H1 (cell line): ENCODE measurements at regions not wholly inside any gene's neighbourhood (a gene's known extent, or its start where the extent isn't known, plus 50 kb on each side); places are given as distances from the start of the nearest gene placed in this dataset.

Source experiments
- CTCF ChIA-PET: fragments of 300-600 bp; sonication (Branson Sonifier 250); formaldehyde crosslinking; loops from one replicate; lab custom pipeline; 2021; ENCODE audit not compliant: partially characterized antibody; lab: Charles Lee
- POLR2A ChIA-PET: fragments of 300-600 bp; sonication (Branson Sonifier 250); formaldehyde crosslinking; loops from one replicate; lab custom pipeline; 2021; ENCODE audit warnings: inconsistent platforms; ENCODE audit not compliant: partially characterized antibody; lab: Charles Lee
- DNase-seq, 2 experiments: peaks; one replicate each; pipeline versions ENCODE4 v3.0.0 to v3.0.0-alpha.2; 2010 to 2022; ENCODE audit warnings: low spot score in 2 of 2, low read depth in 1 of 2, mixed read lengths in 1 of 2
- FAIRE-seq: peaks from 2 replicates; lab custom pipeline; 2011; peaks lifted over from hg19 to GRCh38; lab: Jason Lieb, UNC
- H2AFZ ChIP-seq: 2 replicates; pipeline ENCODE4 v1.8.1; 2012; ENCODE audit warnings: low read length, inconsistent platforms
- H2AK5ac ChIP-seq: 2 replicates; pipeline ENCODE4 v1.6.1; 2013; ENCODE audit warnings: low read depth, low read length
- H2BK120ac ChIP-seq: replicated peaks from 2 replicates; pipeline ENCODE3; 2013; ENCODE audit warnings: low read depth, low read length, inconsistent platforms
- H2BK12ac ChIP-seq: 2 replicates; pipeline ENCODE4 v1.6.1; 2013; ENCODE audit warnings: low read depth, low read length
- H2BK15ac ChIP-seq: 2 replicates; pipeline ENCODE4 v1.6.1; 2013; ENCODE audit warnings: low read length
- H2BK20ac ChIP-seq: 2 replicates; pipeline ENCODE4 v1.6.1; 2013; ENCODE audit warnings: low read length
- H2BK5ac ChIP-seq: 2 replicates; pipeline ENCODE4 v1.6.1; 2013; ENCODE audit warnings: low read depth, low read length
- H3K14ac ChIP-seq: 2 replicates; pipeline ENCODE4 v1.6.1; 2013; ENCODE audit warnings: inconsistent platforms; ENCODE audit not compliant: insufficient read length
- H3K18ac ChIP-seq: 2 replicates; pipeline ENCODE4 v1.6.1; 2013; ENCODE audit warnings: low read length; ENCODE audit errors: extremely low read depth
- H3K23ac ChIP-seq: 2 replicates; pipeline ENCODE4 v1.6.1; 2013; ENCODE audit warnings: inconsistent platforms; ENCODE audit not compliant: insufficient read length
- H3K23me2 ChIP-seq: 2 replicates; pipeline ENCODE4 v1.6.1; 2013; ENCODE audit warnings: low read depth, low read length
- H3K27ac ChIP-seq: 2 replicates; pipeline ENCODE4 v1.6.1; 2011; ENCODE audit warnings: low read depth, low read length, inconsistent platforms
- H3K27me3 ChIP-seq, 4 experiments: replicated peaks in 1 of 4; 1 replicate in 1 of 4; 2 replicates in 3 of 4; pipeline versions ENCODE4 v1.6.1 to v1.8.1; 2011 to 2013; ENCODE audit warnings: low read length in 3 of 4, mild to moderate bottlenecking in 3 of 4, inconsistent platforms in 2 of 4, mixed read lengths in 2 of 4, moderate library complexity in 1 of 4; ENCODE audit not compliant: control insufficient read depth in 3 of 4, insufficient read depth in 3 of 4; ENCODE audit errors: extremely low read depth in 1 of 4
- H3K36me3 ChIP-seq, 4 experiments: 2 replicates each; pipeline versions ENCODE4 v1.6.1 to v1.8.1; 2011 to 2013; ENCODE audit warnings: mild to moderate bottlenecking in 4 of 4, low read length in 3 of 4, moderate library complexity in 2 of 4, control low read depth in 1 of 4, inconsistent platforms in 1 of 4; ENCODE audit not compliant: insufficient read depth in 4 of 4, control insufficient read depth in 2 of 4
- H3K4ac ChIP-seq: replicated peaks from 2 replicates; pipeline ENCODE3; 2013; ENCODE audit warnings: low read length, low read depth, mixed read lengths, inconsistent platforms; ENCODE audit not compliant: insufficient read length
- H3K4me1 ChIP-seq, 4 experiments: replicated peaks in 1 of 4; 1 replicate in 1 of 4; 2 replicates in 3 of 4; pipeline versions ENCODE4 v1.6.1 to v1.8.1; 2011 to 2013; ENCODE audit warnings: low read length in 3 of 4, inconsistent platforms in 2 of 4, mixed read lengths in 1 of 4; ENCODE audit not compliant: insufficient read depth in 4 of 4, control insufficient read depth in 3 of 4
- H3K4me2 ChIP-seq, 2 experiments: 2 replicates each; pipeline versions ENCODE4 v1.6.1 to v1.8.1; 2011 to 2013; ENCODE audit warnings: low read depth in 2 of 2, low read length in 2 of 2, control low read depth in 1 of 2, inconsistent platforms in 1 of 2, mild to moderate bottlenecking in 1 of 2; ENCODE audit not compliant: insufficient read depth in 1 of 2
- H3K4me3 ChIP-seq, 4 experiments: fragments of 200-600, 300-600 bp in 1 of 4; sonication (generic), shearing (Covaris generic), sonication (Bioruptor Twin) in 1 of 4; 2 replicates each; pipeline versions ENCODE4 v1.5.1 to v1.8.1; 2011 to 2016; ENCODE audit warnings: low read length in 4 of 4, low read depth in 3 of 4, control low read depth in 2 of 4, inconsistent platforms in 2 of 4, mild to moderate bottlenecking in 2 of 4, mixed read lengths in 1 of 4, moderate library complexity in 1 of 4; ENCODE audit not compliant: insufficient read depth in 2 of 4; ENCODE audit errors: extremely low read depth in 1 of 4
- H3K56ac ChIP-seq: replicated peaks from 2 replicates; pipeline ENCODE3; 2013; ENCODE audit warnings: low read depth, mild to moderate bottlenecking, mixed read lengths, low read length, inconsistent platforms; ENCODE audit not compliant: insufficient read length
- H3K79me1 ChIP-seq: 2 replicates; pipeline ENCODE4 v1.6.1; 2013; ENCODE audit warnings: low read depth, low read length, control low read depth
- H3K79me2 ChIP-seq, 2 experiments: 2 replicates each; pipeline versions ENCODE4 v1.6.1 to v1.8.1; 2012 to 2013; ENCODE audit warnings: low read length in 2 of 2, mild to moderate bottlenecking in 2 of 2, inconsistent platforms in 1 of 2; ENCODE audit not compliant: insufficient read depth in 2 of 2, control insufficient read depth in 1 of 2
- H3K9ac ChIP-seq, 4 experiments: replicated peaks in 1 of 4; 1 replicate in 1 of 4; 2 replicates in 3 of 4; pipeline versions ENCODE4 v1.6.1 to v1.8.1; 2011 to 2013; ENCODE audit warnings: low read depth in 3 of 4, low read length in 3 of 4, control low read depth in 2 of 4, mild to moderate bottlenecking in 2 of 4, moderate library complexity in 2 of 4, inconsistent platforms in 1 of 4; ENCODE audit errors: extremely low read depth in 1 of 4
- H3K9me3 ChIP-seq, 2 experiments: 2 replicates each; pipeline versions ENCODE4 v1.6.1 to v1.8.1; 2012 to 2013; ENCODE audit warnings: mild to moderate bottlenecking in 2 of 2, moderate library complexity in 2 of 2, control low read depth in 1 of 2, inconsistent platforms in 1 of 2, low read depth in 1 of 2, low read length in 1 of 2, mixed read lengths in 1 of 2; ENCODE audit not compliant: insufficient read depth in 2 of 2
- H4K20me1 ChIP-seq, 2 experiments: replicated peaks in 1 of 2; 2 replicates each; pipeline versions ENCODE3 to v1.8.1; 2011 to 2013; ENCODE audit warnings: inconsistent platforms in 2 of 2, low read length in 2 of 2, mild to moderate bottlenecking in 1 of 2; ENCODE audit not compliant: insufficient read depth in 2 of 2, control insufficient read depth in 1 of 2
- H4K5ac ChIP-seq: 2 replicates; pipeline ENCODE4 v1.6.1; 2013; ENCODE audit warnings: low read length, low read depth, mixed read lengths, inconsistent platforms; ENCODE audit not compliant: insufficient read length
- H4K8ac ChIP-seq: 2 replicates; pipeline ENCODE4 v1.8.0; 2013; ENCODE audit warnings: mild to moderate bottlenecking, moderate library complexity, low read length, inconsistent platforms; ENCODE audit not compliant: insufficient read depth; ENCODE audit errors: extremely low read depth
- H4K91ac ChIP-seq: replicated peaks from 2 replicates; pipeline ENCODE3; 2013; ENCODE audit warnings: low read length, mixed read lengths, inconsistent platforms; ENCODE audit not compliant: insufficient read length
- WGBS, 2 experiments: shearing (Covaris generic) in 1 of 2; methylation state at CpG; one replicate each; pipeline versions ENCODE4 v1.1.6 to v1.1.7; 2013 to 2015; ENCODE audit warnings: low lambda C conversion rate in 2 of 2, mixed read lengths in 2 of 2, inconsistent platforms in 1 of 2, low coverage in 1 of 2, missing lambda C conversion rate in 1 of 2; ENCODE audit not compliant: insufficient replicate concordance in 2 of 2, insufficient coverage in 1 of 2, insufficient read length in 1 of 2; ENCODE audit errors: extremely low coverage in 1 of 2, missing lambda C conversion rate in 1 of 2; 5-methylcytosine and 5-hydroxymethylcytosine counted together
- TF ChIP-seq, protein P1 (sequence below): IDR thresholded peaks from 2 replicates; pipeline ENCODE4 v1.6.1; 2011; ENCODE audit warnings: low read depth, mild to moderate bottlenecking, low read length; ENCODE audit not compliant: insufficient read depth

DNA sequence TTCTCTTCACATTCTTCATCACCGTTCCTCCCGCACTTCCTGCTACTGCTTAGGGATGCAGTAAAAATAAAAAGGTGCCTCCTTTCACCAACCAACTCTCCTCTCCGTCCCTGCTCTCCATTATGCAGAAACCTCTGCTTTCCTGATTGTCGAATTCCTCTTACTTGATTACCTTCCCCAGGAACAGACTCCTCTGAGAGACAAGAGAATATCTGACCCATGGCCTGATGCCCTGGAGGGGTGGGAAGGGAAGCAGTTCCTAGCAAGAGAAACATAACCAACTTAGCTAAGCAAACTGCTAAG lies 80.9 kb downstream of the TRIM29 start:
- Histone ChIP-seq H2BK15ac (no peak overlapping the region), H4K8ac (no peak overlapping the region), H3K23ac (no peak overlapping the region), H3K18ac (peak overlapping the region; percentile 60), H2BK12ac (peak overlapping the region; percentile 96), H3K14ac (no peak overlapping the region), H2BK5ac (0 out of 2 replicates have a peak overlapping the region, but pooled peaks have one; percentile 80), H3K4me3 (no peak overlapping the region), H3K23me2 (no peaks in the 10 kb centered on the region; the same call in 1 of the 2 replicates), H3K4me2 (peak overlapping the region in 1 of 2 experiments; percentile 61; a peak in 1 of 4 replicates), H3K4ac (no peak overlapping the region), H3K36me3 (no peaks in the 10 kb centered on the region), H3K27me3 (no peaks in the 10 kb centered on the region; a peak in 2 of 7 replicates), H3K79me1 (no peaks in the 10 kb centered on the region), H4K91ac (peak overlapping the region; percentile 79), H3K4me1 (peaks cover 15 to 36% (median 22%) of the 10 kb centered on the region in 4 experiments), H4K20me1 (no peaks in the 10 kb centered on the region), H2BK20ac (peak overlapping the region; percentile 95; the same call in 1 of the 2 replicates), H3K9me3 (peaks cover 3 to 4% of the 10 kb centered on the region in 2 experiments; a peak in 1 of 4 replicates), H2AK5ac (no peak overlapping the region; the same call in 1 of the 2 replicates), H2BK120ac (peak overlapping the region; percentile 73), H4K5ac (no peak overlapping the region), H2AFZ (no peak overlapping the region), H3K79me2 (no peaks in the 10 kb centered on the region), H3K9ac (no peak overlapping the region), H3K27ac (no peak overlapping the region), H3K56ac (no peak overlapping the region)
- ChIA-PET CTCF (interaction anchor here (0.7 to 1.5 kb wide), 3 partner anchors 9 to 56 kb away, joined by 3 to 4 read pairs (median 4); no protein-coding TSS in a partner anchor), POLR2A (interaction anchor here (1.1 to 2.4 kb wide), 3 partner anchors 20 to 23 kb away, joined by 3 to 10 read pairs (median 7); no protein-coding TSS in a partner anchor)
- FAIRE-seq (no peak), DNase-seq (peak in 1 of 2 experiments; percentile 44)
- 62% methylated on average over 4 of the region's 4 CpGs; no CpG with 5 or more reads in 1 of the 2 experiments for WGBS, 2 experiments
- TF ChIP-seq, protein P1, sequence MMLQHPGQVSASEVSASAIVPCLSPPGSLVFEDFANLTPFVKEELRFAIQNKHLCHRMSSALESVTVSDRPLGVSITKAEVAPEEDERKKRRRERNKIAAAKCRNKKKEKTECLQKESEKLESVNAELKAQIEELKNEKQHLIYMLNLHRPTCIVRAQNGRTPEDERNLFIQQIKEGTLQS = no peak
